Chondrocyte (in vitro differentiated cells): ENCODE measurements at regions not wholly inside any gene's neighbourhood (a gene's known extent, or its start where the extent isn't known, plus 50 kb on each side); places are given as distances from the start of the nearest gene placed in this dataset.

ENCODE experiments used
- DNase-seq: peaks from one replicate; pipeline ENCODE4 v3.0.0; 2021; ENCODE audit warnings: mixed read lengths, low spot score
- H3K27ac Mint-ChIP-seq: one replicate; pipeline ENCODE4 v1.8.0; 2021; ENCODE audit warnings: mild to moderate bottlenecking, moderate library complexity, mixed read lengths; ENCODE audit not compliant: unreplicated experiment
- H3K27me3 Mint-ChIP-seq: 2 replicates; pipeline ENCODE4 v1.8.0; 2021; ENCODE audit warnings: low read depth, mixed read lengths
- H3K36me3 Mint-ChIP-seq: 2 replicates; pipeline ENCODE4 v1.8.0; 2021; ENCODE audit warnings: low read depth, mixed read lengths
- H3K4me1 Mint-ChIP-seq: 2 replicates; pipeline ENCODE4 v1.8.0; 2021; ENCODE audit warnings: low read depth, mild to moderate bottlenecking, mixed read lengths
- H3K4me3 Mint-ChIP-seq: one replicate; pipeline ENCODE4 v1.8.0; 2021; ENCODE audit warnings: mild to moderate bottlenecking, moderate library complexity, mixed read lengths; ENCODE audit not compliant: unreplicated experiment
- H3K9me3 Mint-ChIP-seq: 2 replicates; pipeline ENCODE4 v1.8.0; 2021; ENCODE audit warnings: low read depth, mixed read lengths
- CTCF ChIP-seq: fragments of 200-600 bp; sonication (generic); IDR thresholded peaks from 2 replicates; pipeline ENCODE4 v1.5.0; 2021; ENCODE audit warnings: antibody characterized with exemption, mild to moderate bottlenecking, moderate library complexity

- DNase-seq = no peak
- no peaks in the 10 kb centered on the region for H3K4me1 Mint-ChIP-seq
Measured at GRCh38 chr3:162125790-162126189, 629.2 kb downstream of the OTOL1 start.

GRCh38 chr3:162130582-162130981 is 634.0 kb downstream of the OTOL1 start:
- no peak for TF ChIP-seq CTCF
- peaks cover 4% of the 10 kb centered on the region for H3K4me1 Mint-ChIP-seq
- DNase-seq = no peak
- no peak overlapping the region for H3K27ac Mint-ChIP-seq
- no peaks in the 10 kb centered on the region for H3K9me3 Mint-ChIP-seq
- H3K27me3 Mint-ChIP-seq = peaks cover 3% of the 10 kb centered on the region
- peaks cover 2% of the 10 kb centered on the region for H3K36me3 Mint-ChIP-seq
- no peak overlapping the region for H3K4me3 Mint-ChIP-seq

More at GRCh38 chr3:162125790-162126189, 629.2 kb downstream of the OTOL1 start:
- no peak overlapping the region for H3K27ac Mint-ChIP-seq
- peaks cover 3% of the 10 kb centered on the region for H3K27me3 Mint-ChIP-seq
- no peak for TF ChIP-seq CTCF
- H3K9me3 Mint-ChIP-seq = no peaks in the 10 kb centered on the region
- peaks cover 2% of the 10 kb centered on the region for H3K36me3 Mint-ChIP-seq
- H3K4me3 Mint-ChIP-seq = no peak overlapping the region

GRCh38 chr3:162132981-162133380 is 636.4 kb downstream of the OTOL1 start:
- Mint-ChIP-seq H3K4me3 (no peak overlapping the region), H3K9me3 (no peaks in the 10 kb centered on the region), H3K4me1 (peaks cover 4% of the 10 kb centered on the region), H3K36me3 (peaks cover 2% of the 10 kb centered on the region), H3K27ac (no peak overlapping the region), H3K27me3 (peaks cover 3% of the 10 kb centered on the region)
- TF ChIP-seq CTCF = no peak
- DNase-seq = no peak

GRCh38 chr3:162134571-162134970 is 638.0 kb downstream of the OTOL1 start:
- Mint-ChIP-seq H3K27me3 (no peaks in the 10 kb centered on the region), H3K9me3 (no peaks in the 10 kb centered on the region), H3K36me3 (no peaks in the 10 kb centered on the region), H3K4me1 (peaks cover 4% of the 10 kb centered on the region), H3K4me3 (no peak overlapping the region), H3K27ac (no peak overlapping the region)
- TF ChIP-seq CTCF = no peak
- DNase-seq = no peak

- no peak for DNase-seq
- no peak overlapping the region for H3K27ac Mint-ChIP-seq
- TF ChIP-seq CTCF = no peak
- H3K9me3 Mint-ChIP-seq = no peaks in the 10 kb centered on the region
- peaks cover 11% of the 10 kb centered on the region for H3K4me1 Mint-ChIP-seq
- no peak overlapping the region for H3K4me3 Mint-ChIP-seq
- no peaks in the 10 kb centered on the region for H3K27me3 Mint-ChIP-seq
- H3K36me3 Mint-ChIP-seq = no peaks in the 10 kb centered on the region
Measured at GRCh38 chr3:162136136-162136535, 639.5 kb downstream of the OTOL1 start.
